HEK293T (cell line): ENCODE measurements at regions not wholly inside any gene's neighbourhood (a gene's known extent, or its start where the extent isn't known, plus 50 kb on each side); places are given as distances from the start of the nearest gene placed in this dataset.

Experiments
- ARNT ChIP-seq: fragments of 450-650 bp; IDR thresholded peaks from 2 replicates; pipeline ENCODE4 v1.6.1; 2017; ENCODE audit warnings: mild to moderate bottlenecking
- BHLHE40 ChIP-seq: fragments of 450-650 bp; IDR thresholded peaks from 2 replicates; pipeline ENCODE4 v1.6.1; 2016; ENCODE audit warnings: mild to moderate bottlenecking, moderate library complexity, borderline replicate concordance
- CTBP1 ChIP-seq: fragments of 450-650 bp; IDR thresholded peaks from 2 replicates; pipeline ENCODE4 v1.6.1; 2016; ENCODE audit warnings: borderline replicate concordance
- ELF4 ChIP-seq: fragments of 450-650 bp; IDR thresholded peaks from 2 replicates; pipeline ENCODE4 v1.6.1; 2017; ENCODE audit warnings: antibody characterized with exemption
- FOXM1 ChIP-seq: fragments of 450-650 bp; IDR thresholded peaks from 2 replicates; pipeline ENCODE4 v1.6.1; 2017; ENCODE audit warnings: mild to moderate bottlenecking, borderline replicate concordance
- L3MBTL2 ChIP-seq: fragments of 450-650 bp; conservative IDR thresholded peaks from 2 replicates; pipeline ENCODE4 v1.6.1; 2016; ENCODE audit warnings: mild to moderate bottlenecking

DNA sequence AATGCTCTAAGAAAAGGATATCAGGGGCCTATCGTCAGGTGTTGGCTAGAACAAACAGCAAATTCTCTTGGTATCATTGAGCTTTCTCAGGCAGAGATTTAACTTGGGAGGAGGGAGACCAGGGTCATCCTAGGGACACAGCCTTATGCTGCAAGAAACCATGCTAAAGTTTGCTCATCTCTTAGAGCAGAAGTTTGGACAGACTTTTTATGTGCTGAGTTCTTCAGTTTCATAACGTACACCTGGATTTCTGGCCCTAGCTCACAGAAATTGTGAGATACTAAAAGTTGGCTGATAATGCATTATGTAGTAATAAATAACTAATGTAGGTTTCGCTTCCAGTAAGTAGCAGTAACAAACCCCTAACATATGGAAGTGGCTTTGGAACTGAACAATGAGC, 1359.8 kb upstream of the CDH9 start:
- TF ChIP-seq BHLHE40 (no peak), FOXM1 (no peak), ARNT (no peak), ELF4 (no peak), L3MBTL2 (no peak), CTBP1 (no peak)
